HCT116 (cell line): ENCODE measurements at regions not wholly inside any gene's neighbourhood (a gene's known extent, or its start where the extent isn't known, plus 50 kb on each side); places are given as distances from the start of the nearest gene placed in this dataset.

Experiments
- CTCF ChIP-seq, 3 experiments: fragments of 200-600 bp in 1 of 3; sonication (generic) in 1 of 3; IDR thresholded peaks in 2 of 3; conservative IDR thresholded peaks in 1 of 3; 2 replicates each; pipeline ENCODE4 v1.5.1; 2012 to 2017; ENCODE audit warnings: low read depth in 2 of 3, low read length in 2 of 3, antibody characterized with exemption in 1 of 3, borderline replicate concordance in 1 of 3, control low read depth in 1 of 3, mild to moderate bottlenecking in 1 of 3, mixed read lengths in 1 of 3, mixed run types in 1 of 3, moderate library complexity in 1 of 3; ENCODE audit not compliant: insufficient read depth in 1 of 3
- EZH2 ChIP-seq: fragments of 200-600 bp; sonication (generic); IDR thresholded peaks from 2 replicates; pipeline ENCODE4 v1.6.1; 2017; ENCODE audit warnings: antibody characterized with exemption, mixed run types
- FOSL1 ChIP-seq: IDR thresholded peaks from 2 replicates; pipeline ENCODE4 v1.6.1; 2012; ENCODE audit warnings: low read depth
- POLR2A ChIP-seq: IDR thresholded peaks from 2 replicates; pipeline ENCODE4 v1.7.0; 2011; ENCODE audit warnings: borderline replicate concordance; ENCODE audit not compliant: insufficient read depth, insufficient read length; ENCODE audit errors: extremely low read depth
- POLR2AphosphoS5 ChIP-seq: IDR thresholded peaks from 2 replicates; pipeline ENCODE4 v1.6.1; 2011; ENCODE audit warnings: mild to moderate bottlenecking, low read depth, low read length, moderate library complexity
- RAD21 ChIP-seq: IDR thresholded peaks from 2 replicates; pipeline ENCODE4 v1.6.1; 2012; ENCODE audit warnings: low read depth, mild to moderate bottlenecking
- SIN3A ChIP-seq: IDR thresholded peaks from 2 replicates; pipeline ENCODE4 v1.6.1; 2012; ENCODE audit warnings: low read depth
- SP1 ChIP-seq: IDR thresholded peaks from 2 replicates; pipeline ENCODE4 v1.6.1; 2012; ENCODE audit warnings: low read depth
- ZBTB33 ChIP-seq: IDR thresholded peaks from 2 replicates; pipeline ENCODE4 v1.6.1; 2011; ENCODE audit warnings: mild to moderate bottlenecking, low read length, moderate library complexity; ENCODE audit not compliant: insufficient replicate concordance; ENCODE audit errors: extremely low read depth
- ZFX ChIP-seq: fragments of 450-650 bp; IDR thresholded peaks from 2 replicates; pipeline ENCODE4 v1.6.1; 2017

GRCh38 chr20:1845163-1845523, 50.1 kb upstream of the SIRPA start:
- TF ChIP-seq POLR2AphosphoS5 (no peak), CTCF (IDR thresholded peaks at IDR 0.05 in 2 of 3, conservative IDR thresholded peaks at IDR 0.05 in 1 of 3; ENCODE audit: borderline replicate concordance in 1 of 3, insufficient read depth in 1 of 3, low read depth in 2 of 3, low read length in 2 of 3) (no peak), FOSL1 (no peak), SIN3A (no peak), RAD21 (no peak), POLR2A (no peak), ZBTB33 (no peak), ZFX (no peak), EZH2 (no peak), SP1 (no peak)
